ENCODE measurements at regions not wholly inside any gene's neighbourhood (a gene's known extent, or its start where the extent isn't known, plus 50 kb on each side); places are given as distances from the start of the nearest gene placed in this dataset.

- Histone ChIP-seq H3K4me1 (ENCODE audit: control insufficient read depth, insufficient read depth, low read length) (peaks cover 8% of the 10 kb centered on the region), H3K36me3 (ENCODE audit: control insufficient read depth, insufficient read depth, low read length) (no peaks in the 10 kb centered on the region), H3K27ac (ENCODE audit: low read depth, low read length) (no peak overlapping the region), H3K9ac (ENCODE audit: extremely low read depth, low read length, poor library complexity, severe bottlenecking) (no peak overlapping the region), H3K27me3 (ENCODE audit: control insufficient read depth, insufficient read depth, low read length, poor library complexity, severe bottlenecking) (no peaks in the 10 kb centered on the region), H3K4me3 (ENCODE audit: low read length) (no peak overlapping the region), H3K9me3 (ENCODE audit: control insufficient read depth, low read length) (no peaks in the 10 kb centered on the region)
- H3K27ac Mint-ChIP-seq, result peak overlapping the region; percentile 50
- no peaks in the 10 kb centered on the region for H3K27me3 Mint-ChIP-seq (ENCODE audit: insufficient read depth)
- DNase-seq, result no peak
- TF ChIP-seq CTCF (conservative IDR thresholded peaks at IDR 0.05), result no peak
- peaks cover 29% of the 10 kb centered on the region for H3K4me1 Mint-ChIP-seq
- H3K36me3 Mint-ChIP-seq (ENCODE audit: low read depth), result peaks cover 9% of the 10 kb centered on the region
- no peak overlapping the region for H3K4me3 Mint-ChIP-seq
- no peaks in the 10 kb centered on the region for H3K9me3 Mint-ChIP-seq
- 80% methylated on average over 1 of the region's 1 CpG; no CpG with 5 or more reads in 1 of the 2 experiments for WGBS, 2 experiments (ENCODE audit: insufficient coverage in 1 of 2, insufficient read length in 1 of 2)
These were observed 80.5 kb downstream of the HAUS1 start for GRCh38 chr18:46184727-46185126.

- TF ChIP-seq CTCF (conservative IDR thresholded peaks at IDR 0.05), result no peak
- Mint-ChIP-seq H3K4me1 (no peaks in the 10 kb centered on the region), H3K27ac (no peak overlapping the region), H3K27me3 (ENCODE audit: insufficient read depth) (no peaks in the 10 kb centered on the region), H3K9me3 (no peaks in the 10 kb centered on the region), H3K4me3 (no peak overlapping the region), H3K36me3 (ENCODE audit: low read depth) (peaks cover 14% of the 10 kb centered on the region)
- no peaks in the 10 kb centered on the region for H3K4me1 ChIP-seq (ENCODE audit: control insufficient read depth, insufficient read depth, low read length)
- no peak for DNase-seq
- H3K27me3 ChIP-seq (ENCODE audit: control insufficient read depth, insufficient read depth, low read length, poor library complexity, severe bottlenecking), result no peaks in the 10 kb centered on the region
- H3K36me3 ChIP-seq (ENCODE audit: control insufficient read depth, insufficient read depth, low read length), result no peaks in the 10 kb centered on the region
- WGBS, 2 experiments (ENCODE audit: insufficient coverage in 1 of 2, insufficient read length in 1 of 2), result 96% methylated on average over 2 of the region's 2 CpGs; no CpG with 5 or more reads in 1 of the 2 experiments
- H3K27ac ChIP-seq (ENCODE audit: low read depth, low read length), result no peak overlapping the region
- H3K9me3 ChIP-seq (ENCODE audit: control insufficient read depth, low read length), result no peaks in the 10 kb centered on the region
- no peak overlapping the region for H3K4me3 ChIP-seq (ENCODE audit: low read length)
- no peak overlapping the region for H3K9ac ChIP-seq (ENCODE audit: extremely low read depth, low read length, poor library complexity, severe bottlenecking)
These were observed 86.5 kb downstream of the HAUS1 start for GRCh38 chr18:46190667-46191066.

GRCh38 chr18:46196627-46197243 lies 92.5 kb downstream of the HAUS1 start:
- no peak for TF ChIP-seq CTCF (conservative IDR thresholded peaks at IDR 0.05)
- peaks cover 11% of the 10 kb centered on the region for H3K4me1 Mint-ChIP-seq
- H3K27me3 ChIP-seq (ENCODE audit: control insufficient read depth, insufficient read depth, low read length, poor library complexity, severe bottlenecking), result no peaks in the 10 kb centered on the region
- no peaks in the 10 kb centered on the region for H3K4me1 ChIP-seq (ENCODE audit: control insufficient read depth, insufficient read depth, low read length)
- no peaks in the 10 kb centered on the region for H3K36me3 ChIP-seq (ENCODE audit: control insufficient read depth, insufficient read depth, low read length)
- H3K27me3 Mint-ChIP-seq (ENCODE audit: insufficient read depth), result no peaks in the 10 kb centered on the region
- peaks cover 8% of the 10 kb centered on the region for H3K36me3 Mint-ChIP-seq (ENCODE audit: low read depth)
- WGBS, 2 experiments (ENCODE audit: insufficient coverage in 1 of 2, insufficient read length in 1 of 2), result 90 to 93% methylated on average over 2 to 4 of the region's 4 CpGs
- no peak overlapping the region for H3K27ac Mint-ChIP-seq
- H3K27ac ChIP-seq (ENCODE audit: low read depth, low read length), result no peak overlapping the region
- H3K4me3 ChIP-seq (ENCODE audit: low read length), result no peak overlapping the region
- H3K9me3 Mint-ChIP-seq, result no peaks in the 10 kb centered on the region
- no peaks in the 10 kb centered on the region for H3K9me3 ChIP-seq (ENCODE audit: control insufficient read depth, low read length)
- no peak overlapping the region for H3K4me3 Mint-ChIP-seq
- H3K9ac ChIP-seq (ENCODE audit: extremely low read depth, low read length, poor library complexity, severe bottlenecking), result no peak overlapping the region
- DNase-seq, result no peak
